Left ventricle myocardium superior (tissue), 1 donor: ENCODE measurements at regions not wholly inside any gene's neighbourhood (a gene's known extent, or its start where the extent isn't known, plus 50 kb on each side); places are given as distances from the start of the nearest gene placed in this dataset.

Source experiments
- ATAC-seq: fragments of 200-7000 bp; cut with Tn5 transposase; one replicate; pipeline ENCODE4 v1.9.1; 2020; ENCODE audit warnings: mild to moderate bottlenecking, moderate library complexity
- DNase-seq: peaks from one replicate; pipeline ENCODE4 v3.0.0-alpha.2; 2020
- intact Hi-C: fragments of 100-400 bp; cut with micrococcal nuclease; formaldehyde crosslinking; loops from one replicate; pipeline ENCODE4 v1.11.0; 2022
- donor health status: DM: no; HTN: yes; CAD: no; lungs with severe emphysema.

GRCh38 chr5:73278693-73279092, 105.7 kb downstream of the TMEM174 start:
- intact Hi-C loops = no loop called here
- DNase-seq = no peak
- no peak for ATAC-seq

GRCh38 chr5:73274881-73275663, 102.1 kb downstream of the TMEM174 start:
- ATAC-seq (peak; percentile 68), DNase-seq (peak; percentile 54)
- intact Hi-C loops = no loop called here

GRCh38 chr5:73274121-73274520, 101.1 kb downstream of the TMEM174 start:
- intact Hi-C loops = no loop called here
- no peak for ATAC-seq

GRCh38 chr5:73273379-73274050, 100.5 kb downstream of the TMEM174 start:
- intact Hi-C loops = no loop called here
- DNase-seq (no peak), ATAC-seq (no peak)

More at GRCh38 chr5:73274121-73274520, 101.1 kb downstream of the TMEM174 start:
- DNase-seq = no peak

GRCh38 chr5:73272351-73272750, 99.4 kb downstream of the TMEM174 start:
- intact Hi-C loops = no loop called here
- ATAC-seq (no peak), DNase-seq (no peak)

GRCh38 chr5:73268826-73269225, 95.8 kb downstream of the TMEM174 start:
- no peak for ATAC-seq

GRCh38 chr5:73267766-73268435, 94.9 kb downstream of the TMEM174 start:
- no peak for ATAC-seq
- DNase-seq = no peak
- intact Hi-C loops = no loop called here

More at GRCh38 chr5:73268826-73269225, 95.8 kb downstream of the TMEM174 start:
- intact Hi-C loops = no loop called here
- DNase-seq = no peak

- no peak for DNase-seq
- intact Hi-C loops = no loop called here
- no peak for ATAC-seq
Observed at GRCh38 chr5:73266925-73267765, 94.2 kb downstream of the TMEM174 start.

GRCh38 chr5:73266176-73266738, 93.3 kb downstream of the TMEM174 start:
- ATAC-seq (no peak), DNase-seq (no peak)
- intact Hi-C loops = no loop called here

- intact Hi-C loops = no loop called here
- no peak for DNase-seq
- no peak for ATAC-seq
Observed at GRCh38 chr5:73265641-73266040, 92.6 kb downstream of the TMEM174 start.

- DNase-seq (no peak), ATAC-seq (no peak)
- intact Hi-C loops = no loop called here
Observed at GRCh38 chr5:73264631-73265030, 91.6 kb downstream of the TMEM174 start.

GRCh38 chr5:73263001-73263710, 90.2 kb downstream of the TMEM174 start:
- ATAC-seq = no peak
- no peak for DNase-seq
- intact Hi-C loops = no loop called here

GRCh38 chr5:73256862-73257261, 83.9 kb downstream of the TMEM174 start:
- intact Hi-C loops = no loop called here
- no peak for ATAC-seq
- no peak for DNase-seq

- intact Hi-C loops = no loop called here
- ATAC-seq (no peak), DNase-seq (no peak)
Observed at GRCh38 chr5:73256462-73256861, 83.5 kb downstream of the TMEM174 start.

GRCh38 chr5:73256012-73256411, 83.0 kb downstream of the TMEM174 start:
- intact Hi-C loops = no loop called here
- ATAC-seq (no peak), DNase-seq (no peak)

GRCh38 chr5:73254642-73255041, 81.6 kb downstream of the TMEM174 start:
- ATAC-seq (no peak), DNase-seq (no peak)
- intact Hi-C loops = no loop called here

GRCh38 chr5:73253047-73253660, 80.2 kb downstream of the TMEM174 start:
- intact Hi-C loops = no loop called here
- ATAC-seq (no peak), DNase-seq (no peak)

- no peak for ATAC-seq
- DNase-seq = no peak
- intact Hi-C loops = no loop called here
Observed at GRCh38 chr5:73250645-73251044, 77.7 kb downstream of the TMEM174 start.
